Breast epithelium (tissue), 4 donors: ENCODE measurements at regions not wholly inside any gene's neighbourhood (a gene's known extent, or its start where the extent isn't known, plus 50 kb on each side); places are given as distances from the start of the nearest gene placed in this dataset.

Experiments used
- DNase-seq, 2 donors: peaks; one replicate each; pipeline ENCODE4 v3.0.0-alpha.2; 2019; ENCODE audit warnings: low spot score in 2 of 2
- H3K27ac ChIP-seq, 2 donors: fragments of 200-600 bp; sonication (generic) in 1 of 2; one replicate each; pipeline ENCODE4 v1.5.1; 2016 to 2019; ENCODE audit warnings: mild to moderate bottlenecking in 1 of 2
- H3K27me3 ChIP-seq, 2 donors: fragments of 200-600 bp; sonication (generic) in 1 of 2; one replicate each; pipeline versions ENCODE4 v1.5.1 to v1.6.0; 2017 to 2019; ENCODE audit warnings: control low read depth in 1 of 2, mild to moderate bottlenecking in 1 of 2
- H3K36me3 ChIP-seq: fragments of 200-600 bp; one replicate; pipeline ENCODE4 v1.5.1; 2019
- H3K4me1 ChIP-seq, 2 donors: fragments of 200-600 bp; sonication (generic); one replicate each; pipeline ENCODE4 v1.5.1; 2016 to 2019; ENCODE audit warnings: control low read depth in 1 of 2
- H3K4me3 ChIP-seq, 3 donors: fragments of 200-600 bp; sonication (generic); 1 replicate in 2 of 3; 2 replicates in 1 of 3; pipeline ENCODE4 v1.5.1; 2016 to 2019; ENCODE audit warnings: mild to moderate bottlenecking in 3 of 3, moderate library complexity in 2 of 3
- H3K9me3 ChIP-seq, 2 donors: fragments of 200-600 bp; sonication (generic) in 1 of 2; one replicate each; pipeline ENCODE4 v1.5.1; 2016 to 2019; ENCODE audit warnings: control low read depth in 1 of 2
- CTCF ChIP-seq, 3 donors: fragments of 450-650 bp; IDR thresholded peaks; one replicate each; pipeline ENCODE4 v1.5.1; 2016 to 2017; ENCODE audit warnings: antibody characterized with exemption in 3 of 3, mild to moderate bottlenecking in 3 of 3, moderate library complexity in 3 of 3
- POLR2A ChIP-seq: fragments of 450-650 bp; IDR thresholded peaks from one replicate; pipeline ENCODE4 v1.6.1; 2016; ENCODE audit warnings: antibody characterized with exemption, mild to moderate bottlenecking, moderate library complexity
- POLR2AphosphoS5 ChIP-seq, 3 donors: sonication (generic); formaldehyde crosslinking; IDR thresholded peaks; one replicate each; pipeline ENCODE4 v1.6.1; 2017; ENCODE audit warnings: antibody characterized with exemption in 3 of 3
- intact Hi-C: fragments of 100-400 bp; cut with DNase I; formaldehyde crosslinking; loops from one replicate; pipeline ENCODE4 v1.15.1; 2023; ENCODE audit warnings: low total_unique reads

GRCh38 chr20:9918348-9918747 lies 79.5 kb upstream of the PAK5 start:
- Histone ChIP-seq H3K4me1 (no peaks in the 10 kb centered on the region), H3K9me3 (no peaks in the 10 kb centered on the region), H3K4me3 (no peak overlapping the region), H3K27ac (no peak overlapping the region), H3K36me3 (no peaks in the 10 kb centered on the region), H3K27me3 (no peaks in the 10 kb centered on the region)
- no peak for DNase-seq
- TF ChIP-seq POLR2A = no peak
- TF ChIP-seq CTCF (IDR thresholded peaks at IDR 0.05) = no peak
- TF ChIP-seq POLR2AphosphoS5 (IDR thresholded peaks at IDR 0.05) = no peak
- intact Hi-C loops = no loop called here

DNA sequence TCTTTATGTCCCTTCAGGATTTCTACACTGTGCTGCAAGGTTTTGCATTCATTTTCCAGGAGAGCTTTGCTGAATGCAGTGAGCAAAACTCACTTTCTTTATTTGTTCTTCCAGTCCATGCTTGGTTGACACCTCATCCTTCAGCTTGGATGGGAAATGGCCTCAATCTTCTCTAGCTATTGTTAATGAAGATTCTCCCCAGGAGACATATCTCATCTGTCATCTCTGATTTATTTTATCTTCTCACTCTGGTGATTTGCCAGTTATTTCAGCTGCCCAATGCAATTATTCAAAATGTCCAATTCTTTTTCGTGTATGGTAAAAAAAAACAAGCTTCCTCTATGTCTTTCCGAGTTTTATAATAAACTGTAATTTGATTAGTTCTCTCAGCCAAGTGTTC lies 77.9 kb upstream of the PAK5 start:
- no peaks in the 10 kb centered on the region for H3K9me3 ChIP-seq
- H3K27me3 ChIP-seq = peaks cover 0 to 1% of the 10 kb centered on the region in 2 donors
- intact Hi-C loops = no loop called here
- H3K27ac ChIP-seq = no peak overlapping the region
- no peak for DNase-seq
- H3K36me3 ChIP-seq = no peaks in the 10 kb centered on the region
- no peaks in the 10 kb centered on the region for H3K4me1 ChIP-seq
- TF ChIP-seq CTCF (IDR thresholded peaks at IDR 0.05) = no peak
- TF ChIP-seq POLR2A = no peak
- TF ChIP-seq POLR2AphosphoS5 (IDR thresholded peaks at IDR 0.05) = no peak
- no peak overlapping the region for H3K4me3 ChIP-seq

DNA sequence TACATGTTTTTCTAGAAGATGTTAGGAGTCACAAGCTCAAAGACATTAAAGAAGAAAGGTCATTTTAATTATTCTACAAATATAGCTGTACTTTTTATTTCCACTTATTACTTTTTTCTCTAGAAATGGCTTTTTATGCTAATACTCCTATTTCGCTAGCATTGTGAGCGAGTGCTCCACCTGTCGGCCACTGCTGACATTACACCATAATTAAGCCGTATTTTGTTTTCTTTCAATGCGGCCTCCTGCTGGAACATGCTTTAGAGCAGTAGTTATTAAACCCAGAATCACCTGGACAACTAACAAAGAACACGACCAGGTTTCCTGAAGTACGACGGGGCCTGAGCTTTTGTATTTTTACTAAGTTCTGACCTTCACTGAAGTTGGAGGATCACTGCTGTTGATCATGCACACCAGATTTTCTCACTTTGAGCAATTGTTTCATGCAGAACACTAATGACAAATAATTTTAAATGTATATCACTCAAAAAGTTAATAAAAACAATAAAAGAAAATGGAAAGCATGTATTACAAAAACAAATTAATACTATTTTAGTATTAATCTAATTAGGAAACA lies 74.1 kb upstream of the PAK5 start:
- Histone ChIP-seq H3K4me3 (no peak overlapping the region), H3K9me3 (no peaks in the 10 kb centered on the region), H3K27ac (no peak overlapping the region), H3K36me3 (no peaks in the 10 kb centered on the region), H3K4me1 (no peaks in the 10 kb centered on the region), H3K27me3 (peaks cover 0 to 9% of the 10 kb centered on the region in 2 donors)
- intact Hi-C loops = no loop called here
- TF ChIP-seq POLR2A (no peak), CTCF (IDR thresholded peaks at IDR 0.05) (peak; percentile 53 to 64 (median 56))
- DNase-seq = peak in 1 of 2 donors; percentile 25

- intact Hi-C loops = no loop called here
- Histone ChIP-seq H3K27me3 (peaks cover 0 to 9% of the 10 kb centered on the region in 2 donors), H3K4me1 (no peaks in the 10 kb centered on the region), H3K27ac (no peak overlapping the region), H3K36me3 (no peaks in the 10 kb centered on the region), H3K9me3 (no peaks in the 10 kb centered on the region), H3K4me3 (no peak overlapping the region)
- no peak for DNase-seq
- TF ChIP-seq POLR2A (no peak), POLR2AphosphoS5 (IDR thresholded peaks at IDR 0.05) (no peak), CTCF (IDR thresholded peaks at IDR 0.05) (no peak)
Measured at GRCh38 chr20:9912290-9912689, 73.4 kb upstream of the PAK5 start.

DNA sequence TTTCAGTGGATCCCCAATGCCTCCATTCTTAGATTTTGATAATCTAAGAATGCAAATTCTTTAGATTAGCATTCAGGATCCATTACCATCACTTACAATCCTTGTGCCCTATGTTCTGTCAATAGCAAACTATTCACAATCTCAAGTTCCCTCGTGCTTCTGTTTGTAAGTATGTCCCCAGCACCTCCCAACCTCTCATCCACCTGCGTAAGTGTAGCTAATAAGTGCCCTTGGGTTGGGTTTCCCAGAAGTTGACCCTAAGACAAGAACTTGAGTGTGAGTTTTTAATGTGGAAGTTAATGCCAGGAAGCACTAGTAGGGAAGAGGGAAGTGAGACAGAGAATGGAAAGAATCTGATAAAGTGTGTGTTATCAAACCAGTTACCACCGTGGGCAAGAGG lies 72.6 kb upstream of the PAK5 start:
- Histone ChIP-seq H3K27me3 (peaks cover 0 to 9% of the 10 kb centered on the region in 2 donors), H3K4me3 (no peak overlapping the region), H3K27ac (no peak overlapping the region), H3K4me1 (no peaks in the 10 kb centered on the region), H3K9me3 (no peaks in the 10 kb centered on the region), H3K36me3 (no peaks in the 10 kb centered on the region)
- DNase-seq = no peak
- intact Hi-C loops = no loop called here
- TF ChIP-seq POLR2A (no peak), CTCF (IDR thresholded peaks at IDR 0.05) (no peak), POLR2AphosphoS5 (IDR thresholded peaks at IDR 0.05) (no peak)
